ENCODE measurements at regions not wholly inside any gene's neighbourhood (a gene's known extent, or its start where the extent isn't known, plus 50 kb on each side); places are given as distances from the start of the nearest gene placed in this dataset.

DNA sequence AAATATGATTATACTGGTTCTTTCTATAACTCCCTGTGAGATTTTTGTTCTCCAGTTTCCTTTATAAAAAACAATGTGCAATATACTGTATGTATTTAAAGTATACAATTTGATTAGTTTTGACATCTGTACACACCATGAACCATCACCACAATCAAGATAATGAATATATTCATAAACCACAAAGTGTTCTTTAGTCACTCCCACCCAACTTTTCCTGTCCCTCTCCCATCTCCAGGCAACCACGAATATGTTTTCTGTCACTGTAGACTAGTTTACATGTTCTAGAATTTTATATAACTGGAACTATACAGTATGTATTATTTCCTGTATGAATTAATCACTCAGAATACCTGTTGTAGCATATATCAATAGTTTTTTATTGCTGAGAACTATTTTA lies 177.0 kb upstream of the MBNL1 start:
- no peak for TF ChIP-seq TAF1 (IDR thresholded peaks at IDR 0.05; ENCODE audit: low read depth, low read length)
- no peak for TF ChIP-seq POLR2AphosphoS5 (IDR thresholded peaks at IDR 0.05; ENCODE audit: low read depth, low read length)

Measured in GM12891 (cell line).